HG03139 (cell line): ENCODE measurements at regions not wholly inside any gene's neighbourhood (a gene's known extent, or its start where the extent isn't known, plus 50 kb on each side); places are given as distances from the start of the nearest gene placed in this dataset.
"Not testable (repeated sequence)": the region's sequence is repeated elsewhere in the genome, so short reads cannot be mapped to it uniquely, and the experiment has no call there.

Experiments
- ATAC-seq: cut with Tn5 transposase; IDR thresholded peaks from one replicate; pipeline ENCODE4 v1.9.1; 2021; ENCODE audit not compliant: unreplicated experiment

- no peak for ATAC-seq
Observed at GRCh38 chrX:40530509-40530908, 50.3 kb upstream of the ATP6AP2 start.

DNA sequence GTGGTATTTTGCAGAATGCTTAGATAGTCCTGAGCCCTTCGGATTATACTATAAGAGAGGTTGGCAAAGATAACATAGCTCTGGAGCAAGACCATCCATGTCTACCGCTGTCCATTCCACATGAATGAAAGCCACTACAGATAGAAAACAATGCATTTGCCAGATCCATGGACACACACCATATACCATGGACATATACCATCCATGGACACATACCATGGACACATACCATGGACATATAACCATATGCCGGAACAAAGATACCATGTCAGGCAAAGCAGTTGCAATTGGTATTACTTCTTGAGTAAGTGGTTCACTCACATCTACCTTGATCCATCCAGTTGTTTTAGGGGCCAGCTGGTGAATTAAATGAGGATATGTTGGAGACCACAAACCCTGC, 53.2 kb upstream of the ATP6AP2 start:
- no peak for ATAC-seq

- ATAC-seq: no peak
Observed at GRCh38 chrX:40526412-40526811, 54.4 kb upstream of the ATP6AP2 start.

GRCh38 chrX:40525901-40526300, 54.9 kb upstream of the ATP6AP2 start:
- ATAC-seq: not testable (repeated sequence)

DNA sequence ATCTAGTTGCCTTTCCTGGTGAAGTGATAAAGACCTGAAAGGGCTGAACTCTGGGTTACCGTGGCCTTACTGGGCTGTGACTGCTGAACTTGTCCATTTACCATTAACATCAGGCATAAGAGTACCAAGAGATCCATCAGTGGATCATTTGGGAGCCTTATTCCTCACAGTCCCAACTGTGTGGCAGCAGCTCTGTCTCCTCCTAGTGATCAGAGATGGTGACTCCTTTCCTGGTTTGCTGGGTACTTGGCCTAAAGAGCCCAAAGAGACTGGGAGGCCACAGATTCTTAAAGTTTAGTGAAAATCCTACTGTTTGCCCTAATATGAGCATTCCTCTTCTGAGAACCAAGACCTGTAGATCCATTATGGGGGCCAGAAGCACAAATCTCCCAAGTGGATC, 56.3 kb upstream of the ATP6AP2 start:
- no peak for ATAC-seq

DNA sequence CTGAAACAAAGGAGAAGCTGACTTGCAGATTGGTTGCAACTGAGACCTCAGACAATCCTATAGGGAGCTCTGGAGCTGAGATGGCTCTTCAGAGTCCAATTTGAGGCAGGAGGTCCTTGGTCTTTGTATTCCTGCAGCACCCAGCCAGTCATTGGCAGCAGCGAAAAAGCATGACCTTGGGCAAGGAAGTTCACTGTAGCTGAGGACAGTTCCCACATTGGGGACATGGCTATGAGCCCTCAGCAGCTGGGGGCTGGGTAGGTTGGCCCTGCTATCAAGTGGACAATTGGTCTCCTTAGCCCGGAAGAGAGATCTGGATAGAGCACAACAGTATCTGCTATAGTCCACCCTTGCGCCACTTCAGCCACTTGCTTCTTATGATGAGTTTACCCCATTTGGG, 56.9 kb upstream of the ATP6AP2 start:
- no peak for ATAC-seq

- no peak for ATAC-seq
Observed at GRCh38 chrX:40521868-40522450, 58.8 kb upstream of the ATP6AP2 start.

GRCh38 chrX:40514376-40514775, 66.4 kb upstream of the ATP6AP2 start:
- no peak for ATAC-seq

DNA sequence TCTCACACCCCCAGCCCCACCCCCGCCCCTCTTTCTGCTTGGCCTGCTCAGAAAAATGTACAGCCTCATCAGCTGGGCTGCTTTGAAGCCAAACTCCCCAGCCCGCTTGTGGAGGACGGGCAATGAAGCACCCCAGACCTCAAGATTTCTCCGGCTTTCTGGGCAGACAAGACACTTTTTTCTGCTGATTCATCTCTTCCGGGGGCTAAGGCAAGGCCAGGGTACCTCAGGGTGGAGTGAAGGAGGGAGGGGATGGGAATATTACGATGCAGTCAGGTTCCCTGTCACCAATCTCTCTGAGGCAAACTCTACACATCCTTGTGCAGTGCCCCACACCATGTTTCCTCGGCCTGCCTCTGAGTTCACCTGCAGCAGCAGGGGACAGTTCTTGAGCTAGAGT, 66.9 kb upstream of the ATP6AP2 start:
- no peak for ATAC-seq

DNA sequence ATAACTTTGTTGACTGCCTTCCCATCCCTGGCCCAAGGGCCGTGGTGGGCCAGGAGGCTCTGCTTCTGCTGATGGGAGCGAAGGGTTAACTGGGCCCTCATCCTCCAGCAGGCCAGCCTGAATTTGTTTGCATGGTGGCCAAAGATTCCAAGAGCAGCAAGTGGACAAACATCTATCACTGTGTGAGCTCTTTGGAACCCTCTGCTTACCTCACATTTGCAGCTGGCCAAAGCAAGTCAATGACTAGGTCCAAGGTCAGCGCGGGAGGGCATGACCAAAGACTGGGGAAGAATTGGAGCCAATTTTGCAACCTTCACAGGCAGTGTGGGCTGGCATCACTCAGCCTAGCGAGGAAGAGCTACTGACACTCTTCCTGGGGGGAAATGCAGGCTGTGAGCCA, 67.8 kb upstream of the ATP6AP2 start:
- no peak for ATAC-seq

DNA sequence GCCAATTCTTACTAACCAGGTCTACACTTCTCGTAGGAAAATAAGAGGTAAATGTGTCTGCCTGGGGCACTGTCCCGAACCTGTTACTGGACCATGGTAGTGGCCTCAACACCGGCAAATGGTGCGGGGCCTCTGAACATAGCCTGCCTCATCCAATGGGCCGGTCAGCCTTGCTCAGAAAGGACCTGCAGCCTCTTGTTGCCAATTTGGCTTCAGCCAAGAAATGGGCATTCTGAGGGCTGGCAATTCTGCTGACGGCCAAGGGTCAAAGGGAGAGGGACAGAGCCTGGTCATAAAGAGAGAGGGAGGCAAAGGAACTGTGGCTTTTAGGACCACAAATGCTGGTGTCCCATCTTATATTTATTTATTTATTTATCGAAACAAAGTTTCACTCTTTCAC, 69.5 kb upstream of the ATP6AP2 start:
- ATAC-seq: no peak

GRCh38 chrX:40508560-40508959, 72.2 kb upstream of the ATP6AP2 start:
- no peak for ATAC-seq

- ATAC-seq: no peak
Observed at GRCh38 chrX:40506201-40506985, 74.4 kb upstream of the ATP6AP2 start.

DNA sequence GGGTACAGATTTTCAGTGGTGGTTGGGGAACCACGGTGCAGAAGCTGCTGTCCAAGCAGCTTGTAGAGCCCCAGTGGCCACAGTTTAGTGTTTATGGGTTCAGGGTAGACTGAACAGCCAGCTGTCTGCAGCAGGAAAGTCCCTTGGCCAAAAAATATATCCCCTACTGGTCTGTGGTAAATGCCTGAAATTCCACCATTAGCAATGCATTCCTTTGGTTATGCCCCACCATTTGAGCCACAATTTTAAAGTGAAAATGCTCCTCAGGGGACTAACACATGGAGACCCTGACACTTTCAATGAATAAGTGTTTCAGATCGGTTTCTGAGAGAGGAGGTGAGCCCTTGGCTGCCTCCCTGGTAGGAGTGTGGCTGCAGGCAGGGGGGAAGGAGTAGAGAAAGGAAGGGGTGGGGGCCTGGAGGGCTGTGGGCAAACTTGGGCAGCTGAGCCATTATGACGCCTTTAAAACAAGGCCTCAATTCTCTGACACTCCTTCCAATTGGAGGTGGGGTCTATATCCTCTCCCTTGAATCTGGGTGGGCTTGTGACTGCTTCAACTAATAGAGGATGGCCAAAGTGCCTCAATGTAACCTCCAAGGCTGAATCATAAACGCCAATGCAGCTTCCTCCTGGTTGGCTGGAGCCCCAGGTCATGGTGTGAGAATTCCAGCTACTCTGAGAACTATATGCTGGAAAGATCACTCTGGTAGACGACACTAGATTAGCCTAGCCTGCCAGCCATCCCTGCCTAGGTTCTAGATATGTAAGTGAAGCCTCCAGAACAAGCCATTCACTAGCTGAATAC, 75.8 kb upstream of the ATP6AP2 start:
- ATAC-seq: no peak

GRCh38 chrX:40503094-40503493, 77.7 kb upstream of the ATP6AP2 start:
- ATAC-seq: no peak

DNA sequence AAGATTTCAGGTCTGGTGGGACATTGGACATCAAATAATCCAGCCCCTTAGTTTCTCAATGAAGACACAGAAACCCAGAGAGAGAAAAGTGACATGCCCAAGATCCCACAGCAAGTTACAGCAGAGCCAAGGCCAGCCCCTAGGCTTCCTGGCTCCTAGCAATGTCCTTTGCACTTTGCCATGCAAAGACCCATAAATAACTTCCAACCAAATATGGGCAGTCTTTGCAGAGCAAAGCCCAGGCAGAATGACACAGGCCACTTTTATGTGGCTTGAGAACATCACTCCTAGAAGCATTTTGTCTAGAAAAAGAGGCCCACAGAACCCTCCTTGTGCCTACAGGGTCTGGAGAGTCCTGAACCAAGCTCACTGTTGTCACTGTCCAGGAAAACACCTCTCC, 78.1 kb upstream of the ATP6AP2 start:
- no peak for ATAC-seq

GRCh38 chrX:40501164-40501855, 79.5 kb upstream of the ATP6AP2 start:
- ATAC-seq: no peak

- ATAC-seq: no peak
Observed at GRCh38 chrX:40496728-40497127, 84.0 kb upstream of the ATP6AP2 start.

GRCh38 chrX:40495659-40496058, 85.1 kb upstream of the ATP6AP2 start:
- no peak for ATAC-seq

DNA sequence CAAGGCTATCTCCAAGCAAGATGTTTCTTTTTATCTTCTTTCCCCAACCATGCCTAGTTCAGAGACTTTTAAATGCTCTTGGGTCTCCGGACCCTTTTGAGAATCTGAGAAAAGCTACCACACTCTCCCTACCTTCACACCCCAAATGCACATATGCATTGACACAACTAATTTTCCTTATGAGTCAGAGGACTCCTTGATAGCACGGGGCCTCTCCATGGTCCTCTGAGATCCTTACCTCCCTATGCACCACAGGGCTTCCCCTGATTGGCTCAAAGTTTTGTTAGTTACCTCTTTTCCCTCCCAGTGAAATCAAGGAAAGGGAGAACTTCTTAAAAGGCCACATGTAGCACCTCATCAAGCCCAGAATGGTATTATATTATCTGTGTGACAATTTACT, 86.8 kb upstream of the ATP6AP2 start:
- ATAC-seq: no peak

GRCh38 chrX:40488296-40488695, 92.5 kb upstream of the ATP6AP2 start:
- no peak for ATAC-seq
